Adrenal gland (tissue), 5 donors: ENCODE measurements at regions not wholly inside any gene's neighbourhood (a gene's known extent, or its start where the extent isn't known, plus 50 kb on each side); places are given as distances from the start of the nearest gene placed in this dataset.

ENCODE experiments used
- CTCF ChIP-seq, 6 experiments: fragments of 450-650 bp in 4 of 6; fragments of 200-600 bp in 2 of 6; sonication (generic) in 1 of 6; IDR thresholded peaks; 1 replicate in 5 of 6; 2 replicates in 1 of 6; pipeline versions ENCODE4 v1.5.1 to v1.8.0; 2016 to 2021; ENCODE audit warnings: antibody characterized with exemption in 6 of 6, mild to moderate bottlenecking in 2 of 6, moderate library complexity in 1 of 6
- POLR2A ChIP-seq, 2 donors: fragments of 450-650 bp; IDR thresholded peaks; one replicate each; pipeline ENCODE4 v1.6.1; 2017; ENCODE audit warnings: antibody characterized with exemption in 2 of 2, mild to moderate bottlenecking in 2 of 2, moderate library complexity in 1 of 2
- donor health status: DM: no; HTN: no; CAD: no.

DNA sequence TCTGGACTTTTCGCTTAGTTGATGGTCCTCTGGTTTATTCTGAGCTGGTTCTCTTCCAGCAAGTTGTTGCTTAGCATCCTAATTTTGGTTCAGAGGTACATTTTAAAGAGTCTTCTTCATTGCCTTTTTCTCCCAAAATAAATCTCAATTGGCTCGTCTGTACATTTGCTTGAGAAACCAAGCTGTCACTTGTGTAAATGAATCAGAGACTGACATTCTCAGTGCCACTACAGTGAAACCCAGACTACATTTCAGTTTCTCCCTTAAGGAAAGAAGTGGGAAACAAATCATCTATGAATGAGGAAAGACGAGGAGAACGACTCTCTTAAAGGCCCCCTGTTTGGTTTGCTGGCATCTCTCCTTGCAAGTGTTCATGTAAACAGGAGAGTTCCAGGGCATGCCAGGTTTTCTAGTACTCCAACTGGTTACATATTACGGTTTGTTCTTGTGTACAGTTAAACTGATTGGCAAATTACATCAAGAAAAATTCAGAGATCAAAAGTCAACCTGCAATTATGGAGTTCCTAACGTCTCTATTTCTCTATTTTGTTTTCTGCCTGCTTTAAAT is 654.6 kb downstream of the SH2D4B start:
- TF ChIP-seq CTCF (IDR thresholded peaks at IDR 0.05) (no peak), POLR2A (IDR thresholded peaks at IDR 0.05) (no peak)
